Superior temporal gyrus (tissue), 1 donor: ENCODE measurements at regions not wholly inside any gene's neighbourhood (a gene's known extent, or its start where the extent isn't known, plus 50 kb on each side); places are given as distances from the start of the nearest gene placed in this dataset.
"Not testable (repeated sequence)": the region's sequence is repeated elsewhere in the genome, so short reads cannot be mapped to it uniquely, and the experiment has no call there.

Source experiments
- DNase-seq: peaks from one replicate; pipeline ENCODE4 v3.0.0-alpha.2; 2016; ENCODE audit errors: extremely low spot score

DNA sequence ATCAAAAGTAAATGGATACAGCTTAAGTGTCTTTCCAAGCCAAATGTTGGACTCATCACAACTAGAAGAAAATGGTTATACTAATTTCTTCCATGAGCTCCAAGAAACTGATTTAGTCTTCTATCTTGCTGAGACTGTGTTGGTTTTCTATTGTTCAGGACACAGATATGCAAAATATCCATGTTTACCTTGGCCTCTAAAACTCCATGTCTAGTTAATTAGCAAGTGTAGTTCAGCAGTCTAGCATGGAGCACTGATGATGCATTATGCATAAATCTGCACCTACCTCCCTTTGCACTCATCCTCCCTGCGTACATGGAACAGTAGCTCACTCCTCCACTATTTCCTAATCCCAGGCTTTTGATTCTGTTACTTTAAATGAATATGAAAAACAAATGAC, 731.4 kb upstream of the CHAC2 start:
- DNase-seq = no peak

DNA sequence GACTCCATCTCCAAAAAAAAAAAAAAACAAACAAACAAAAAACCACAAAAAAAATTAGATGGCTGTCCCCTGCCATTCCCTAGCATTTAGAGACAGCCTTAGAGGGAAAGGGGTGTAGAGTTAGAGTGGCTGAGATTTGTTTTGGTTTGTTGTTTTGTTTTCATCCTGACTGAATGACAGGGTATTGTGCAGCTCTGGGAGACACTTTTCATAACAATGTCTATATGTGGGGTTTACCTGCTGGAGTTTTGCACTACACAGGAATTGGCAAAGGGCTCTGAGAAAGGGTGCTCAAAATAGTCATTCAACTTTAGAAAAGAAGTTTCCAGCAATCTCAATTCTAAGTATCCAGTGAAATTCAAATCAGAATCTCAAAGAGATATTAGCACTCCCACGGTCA, 732.5 kb upstream of the CHAC2 start:
- no peak for DNase-seq

- no peak for DNase-seq
Observed at GRCh38 chr2:53033411-53033810, 734.2 kb upstream of the CHAC2 start.

DNA sequence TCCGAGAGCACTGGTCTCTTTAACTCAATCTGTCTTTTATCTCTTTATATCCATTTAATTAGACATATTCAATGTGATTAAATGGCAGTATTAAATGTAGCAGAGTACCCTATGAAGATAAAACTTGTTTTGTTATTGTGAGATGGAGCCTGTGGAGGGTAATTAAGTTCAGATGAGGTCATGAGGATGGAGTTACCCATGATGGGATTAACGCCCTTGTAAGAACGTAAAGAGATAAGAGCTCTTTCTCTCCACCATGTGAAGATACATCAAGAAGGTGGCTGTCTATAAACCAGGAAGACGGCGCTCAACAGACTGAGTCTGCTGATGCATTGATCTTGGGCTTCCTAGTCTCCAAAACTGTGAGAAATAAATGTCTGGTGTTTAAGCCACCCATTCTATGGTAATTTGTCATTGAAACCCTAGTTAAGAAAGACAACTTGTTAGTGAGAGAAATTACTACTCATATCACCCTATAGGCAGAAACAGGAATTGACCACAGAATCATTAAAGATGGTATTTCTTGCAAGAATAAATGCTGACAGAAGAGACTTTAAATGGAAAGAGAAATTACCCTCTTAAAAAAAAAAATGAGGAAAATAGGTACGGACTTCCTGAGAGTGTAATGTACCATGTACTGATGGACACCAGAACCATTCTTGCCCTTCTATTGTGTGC, 738.7 kb upstream of the CHAC2 start:
- no peak for DNase-seq

GRCh38 chr2:53028225-53028624, 739.4 kb upstream of the CHAC2 start:
- no peak for DNase-seq

DNA sequence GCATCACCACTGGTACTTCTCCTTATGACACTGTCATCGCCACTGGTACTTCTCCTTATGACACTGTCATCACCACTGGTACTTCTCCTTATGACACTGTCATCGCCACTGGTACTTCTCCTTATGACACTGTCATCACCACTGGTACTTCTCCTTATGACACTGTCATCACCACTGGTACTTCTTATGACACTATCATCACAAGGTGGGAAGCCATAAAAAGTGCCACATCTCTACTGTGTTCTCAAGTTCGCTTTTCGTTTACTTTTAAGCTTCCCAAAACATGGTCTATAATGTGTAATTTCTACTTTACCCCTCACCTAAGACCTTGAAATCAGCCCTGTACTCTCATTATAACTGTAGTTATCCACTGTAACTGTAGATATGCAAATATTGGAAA, 745.4 kb upstream of the CHAC2 start:
- DNase-seq = not testable (repeated sequence)

DNA sequence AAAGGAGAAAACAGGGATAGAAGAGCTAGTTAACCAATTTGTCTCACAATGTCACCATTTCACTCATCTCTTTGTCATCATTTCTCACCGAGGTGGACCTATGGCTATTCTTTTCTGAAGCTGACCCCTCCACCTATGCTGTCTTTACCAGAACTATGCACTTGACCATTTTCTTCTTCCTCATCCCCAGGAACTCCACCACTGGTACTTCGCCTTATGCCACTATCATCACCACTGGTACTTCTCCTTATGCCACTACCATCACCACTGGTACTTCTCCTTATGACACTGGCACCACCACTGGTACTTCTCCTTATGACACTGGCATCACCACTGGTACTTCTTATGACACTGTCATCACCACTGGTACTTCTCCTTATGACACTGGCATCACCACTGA, 745.8 kb upstream of the CHAC2 start:
- DNase-seq = no peak

- DNase-seq = peak; percentile 45
Observed at GRCh38 chr2:53021292-53021691, 746.3 kb upstream of the CHAC2 start.

DNA sequence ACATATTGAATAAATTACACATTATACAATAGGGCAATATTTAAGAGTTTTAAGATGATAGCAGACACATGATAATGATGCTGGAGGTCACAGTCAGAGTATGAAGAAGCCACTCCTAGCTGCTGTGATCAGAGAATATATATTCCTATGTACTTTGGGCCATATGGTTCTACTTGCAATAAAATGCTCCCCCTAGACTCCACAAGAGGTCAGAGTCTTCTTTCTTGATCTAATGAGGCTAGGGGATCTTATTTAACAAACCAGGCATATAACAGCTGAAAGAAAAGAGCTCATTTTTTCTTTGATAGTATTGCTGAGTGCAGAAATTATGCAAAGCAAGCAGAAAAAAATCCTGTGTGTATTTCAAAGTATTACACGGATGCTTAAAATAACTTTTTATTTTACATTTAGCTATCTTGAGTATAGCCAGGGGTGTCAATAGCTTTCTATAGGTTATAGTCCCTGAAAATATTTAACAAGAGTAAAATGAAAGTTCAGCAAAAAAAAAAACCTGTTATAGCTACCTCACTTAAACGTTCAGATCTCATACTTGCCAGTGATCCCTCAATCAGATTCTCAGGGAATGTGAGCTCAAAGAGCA, 748.7 kb upstream of the CHAC2 start:
- DNase-seq = no peak

DNA sequence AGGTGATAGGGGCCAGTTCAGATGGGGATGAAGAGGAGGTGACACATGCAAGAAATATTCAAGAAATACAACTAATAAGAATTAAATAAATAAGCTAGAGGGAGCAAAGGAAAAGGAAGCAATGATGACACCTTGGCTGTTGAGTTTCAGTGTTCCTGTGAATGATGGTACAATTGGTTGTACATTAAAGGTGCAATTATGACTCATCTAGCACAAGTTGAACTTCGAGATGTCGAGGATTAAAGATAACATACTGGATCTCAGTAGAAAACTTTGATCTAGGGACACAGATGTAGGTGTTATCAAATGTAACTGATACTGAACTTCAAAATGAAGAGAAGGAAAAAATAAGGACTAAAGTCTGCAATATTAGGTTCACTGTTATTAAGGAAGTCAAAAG, 760.6 kb upstream of the CHAC2 start:
- no peak for DNase-seq

DNA sequence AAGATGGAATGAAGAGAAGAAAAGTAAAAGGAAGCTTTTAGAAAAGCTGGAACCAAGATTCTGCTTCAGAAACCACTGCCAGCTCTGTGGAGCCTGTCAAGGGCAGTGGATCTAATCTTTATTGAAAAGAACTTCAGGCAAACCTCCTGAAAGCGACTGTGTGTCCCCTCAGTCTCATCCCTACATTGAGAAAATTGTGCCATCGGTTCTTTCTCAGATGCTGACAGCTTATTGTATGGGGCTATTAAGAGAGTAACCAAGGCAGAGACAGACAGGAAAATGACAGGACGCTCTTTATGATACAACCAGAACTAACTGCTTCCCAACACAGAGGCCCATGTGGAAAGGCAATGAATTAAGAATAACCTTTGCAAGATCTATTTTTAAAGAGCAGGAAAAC, 763.2 kb upstream of the CHAC2 start:
- DNase-seq = no peak

DNA sequence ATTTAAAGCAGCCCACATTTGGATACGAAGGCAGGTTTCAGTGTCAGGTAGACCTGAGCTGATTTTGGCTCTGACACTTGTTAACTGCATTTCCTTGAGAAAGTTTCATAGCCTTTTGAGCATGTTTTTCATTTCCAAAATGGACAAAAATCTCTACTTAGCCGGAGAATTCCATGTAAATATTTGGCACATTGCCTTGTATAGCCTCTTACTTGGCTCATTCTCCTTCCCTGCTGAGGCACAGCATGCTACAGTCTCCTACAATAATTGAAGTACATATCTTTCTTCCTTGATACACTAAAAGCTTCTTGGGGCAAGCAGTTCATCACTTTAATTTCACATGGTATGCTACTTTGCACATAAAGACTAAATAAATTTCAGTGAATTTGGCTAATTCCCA, 772.2 kb upstream of the CHAC2 start:
- DNase-seq = no peak

DNA sequence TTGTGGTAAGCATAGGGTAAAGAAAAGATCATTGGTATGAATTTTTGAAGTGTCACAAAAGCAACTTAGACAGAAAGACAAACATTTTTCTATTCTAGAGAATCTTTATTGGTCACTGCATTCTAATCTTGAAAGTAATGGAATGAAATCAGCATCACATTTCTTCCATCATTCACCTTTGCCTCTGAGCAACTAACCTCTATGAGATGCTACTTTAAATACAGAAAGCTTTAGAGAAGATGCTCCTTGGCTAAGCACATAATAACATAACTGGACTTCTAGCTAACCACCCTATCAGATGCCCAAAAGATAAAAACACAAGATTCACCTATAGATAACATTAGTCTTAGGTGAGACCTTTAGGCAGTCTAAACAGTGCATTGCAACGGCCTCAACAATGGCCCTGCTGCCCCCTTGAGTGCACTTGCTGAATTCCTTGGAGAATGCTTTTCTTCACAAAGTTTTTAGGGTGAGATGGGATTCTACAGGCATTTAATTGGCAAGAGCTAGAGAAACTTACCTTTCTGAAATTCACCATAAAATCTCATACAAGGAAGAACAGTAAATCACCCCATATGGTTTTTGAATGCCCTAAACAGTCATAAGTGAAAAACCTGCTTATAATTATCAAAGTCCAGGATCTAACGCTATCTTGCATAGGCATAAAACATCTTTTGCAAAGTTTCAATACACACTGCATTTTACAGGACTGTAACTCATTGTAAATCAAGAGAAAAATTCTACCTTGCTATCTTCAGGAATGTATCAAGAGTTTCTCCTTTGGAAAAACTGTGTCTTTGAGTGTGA, 791.3 kb upstream of the CHAC2 start:
- DNase-seq = peak; percentile 23

DNA sequence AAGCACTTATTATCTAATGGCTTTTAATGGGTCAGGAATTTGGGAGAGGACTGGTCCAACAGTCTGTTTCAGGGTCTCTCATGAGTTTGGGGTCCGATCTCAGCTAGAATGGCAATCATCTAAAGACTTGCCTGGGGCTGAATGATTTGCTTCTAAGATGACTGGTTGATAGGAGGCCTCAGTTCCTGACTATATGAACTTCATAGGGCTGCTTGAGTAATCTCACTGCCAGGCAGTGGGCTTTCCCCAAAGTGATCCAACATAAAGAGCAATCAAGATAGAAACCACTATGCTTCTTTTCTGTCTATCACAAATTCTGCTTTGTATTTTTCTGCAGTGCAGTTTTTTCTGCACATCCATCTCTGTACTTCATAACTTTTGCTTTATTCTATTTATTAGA, 793.5 kb upstream of the CHAC2 start:
- DNase-seq = no peak

DNA sequence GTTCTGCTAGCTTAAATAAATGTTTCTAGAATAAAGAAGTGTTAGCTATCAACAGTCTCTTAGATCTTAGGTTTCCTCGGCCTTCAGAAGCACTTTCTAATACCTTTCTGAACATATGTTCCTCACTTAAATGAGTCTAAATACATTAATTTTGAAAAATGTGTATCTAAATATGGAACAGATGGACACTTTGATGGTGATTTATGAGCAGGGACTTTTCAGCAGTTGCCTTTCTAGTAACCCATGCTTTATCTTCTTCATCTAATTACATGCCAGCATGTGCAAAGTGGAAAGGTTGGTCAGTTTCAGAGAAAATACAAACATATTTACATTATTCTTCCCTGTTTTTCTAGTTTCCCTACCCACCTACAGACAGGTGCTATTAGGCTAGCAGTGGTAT, 797.0 kb upstream of the CHAC2 start:
- DNase-seq = no peak

DNA sequence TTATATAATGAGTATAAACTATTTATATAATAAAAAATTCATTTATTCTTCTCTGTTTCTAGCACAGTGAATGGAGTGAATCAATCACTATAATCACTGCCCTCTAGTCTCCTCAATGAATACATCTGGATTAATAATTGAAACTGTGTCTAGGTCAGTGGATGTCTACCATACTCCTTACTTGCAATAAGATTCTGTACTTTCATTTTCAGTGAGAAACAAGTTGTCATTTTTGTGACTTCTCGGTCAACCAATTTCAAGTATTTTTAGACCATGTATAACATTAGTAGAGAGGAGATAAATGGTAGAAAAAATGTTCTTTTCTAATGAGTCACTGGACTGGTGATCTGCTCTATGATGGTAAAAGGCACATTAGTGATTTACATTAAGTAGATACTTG, 799.6 kb upstream of the CHAC2 start:
- no peak for DNase-seq

DNA sequence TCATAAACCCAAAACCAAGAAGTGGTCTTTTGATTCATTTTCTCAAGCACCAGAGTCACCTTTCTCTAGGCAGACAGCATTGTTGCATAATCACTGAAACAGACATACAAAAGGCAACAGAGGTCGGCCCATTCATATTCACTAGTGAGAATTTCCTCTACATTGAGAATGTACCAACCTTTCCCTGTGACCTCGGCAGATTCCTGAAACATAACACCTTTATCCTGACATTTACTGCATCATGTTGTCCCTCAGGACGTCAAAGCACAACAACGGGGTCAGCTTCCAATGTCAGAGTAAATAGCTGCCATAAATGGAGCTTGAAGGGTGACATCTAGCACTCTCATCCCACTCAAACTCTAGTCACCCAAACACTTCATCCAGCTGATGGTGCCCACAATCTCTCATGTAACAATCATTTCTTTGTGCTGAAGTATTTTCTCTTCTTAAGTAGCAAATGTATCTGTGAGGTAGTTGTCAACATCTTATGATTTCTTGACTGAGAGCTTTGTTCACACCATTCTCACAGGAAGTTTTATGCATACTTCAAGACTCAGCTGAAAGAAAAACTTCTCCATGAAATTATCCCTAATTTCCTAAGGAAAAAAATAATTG, 802.6 kb upstream of the CHAC2 start:
- DNase-seq = no peak

- DNase-seq = no peak
Observed at GRCh38 chr2:52961403-52961802, 806.2 kb upstream of the CHAC2 start.

- DNase-seq = no peak
Observed at GRCh38 chr2:52960881-52961280, 806.7 kb upstream of the CHAC2 start.

- no peak for DNase-seq
Observed at GRCh38 chr2:52959801-52960200, 807.8 kb upstream of the CHAC2 start.

- no peak for DNase-seq
Observed at GRCh38 chr2:52956766-52957165, 810.8 kb upstream of the CHAC2 start.

- no peak for DNase-seq
Observed at GRCh38 chr2:52956118-52956517, 811.5 kb upstream of the CHAC2 start.

- no peak for DNase-seq
Observed at GRCh38 chr2:52955079-52955478, 812.5 kb upstream of the CHAC2 start.
